KG1 (cell line): ENCODE measurements at regions not wholly inside any gene's neighbourhood (a gene's known extent, or its start where the extent isn't known, plus 50 kb on each side); places are given as distances from the start of the nearest gene placed in this dataset.
"Not testable (repeated sequence)": the region's sequence is repeated elsewhere in the genome, so short reads cannot be mapped to it uniquely, and the experiment has no call there.

Source experiments
- DNase-seq: peaks from one replicate; lab custom pipeline; 2025; lab: John Stamatoyannopoulos, UW

- DNase-seq = no peak
These were observed 237.7 kb upstream of the PRKCQ start for GRCh38 chr10:6817770-6818169.

- DNase-seq = no peak
These were observed 235.3 kb upstream of the PRKCQ start for GRCh38 chr10:6815346-6815745.

GRCh38 chr10:6813856-6814255 lies 233.8 kb upstream of the PRKCQ start:
- DNase-seq = no peak

GRCh38 chr10:6813306-6813705 lies 233.2 kb upstream of the PRKCQ start:
- DNase-seq = no peak

GRCh38 chr10:6811153-6811552 lies 231.1 kb upstream of the PRKCQ start:
- DNase-seq = no peak

GRCh38 chr10:6803427-6803783 lies 223.3 kb upstream of the PRKCQ start:
- no peak for DNase-seq

GRCh38 chr10:6802759-6803426 lies 222.8 kb upstream of the PRKCQ start:
- DNase-seq = no peak

- no peak for DNase-seq
These were observed 216.2 kb upstream of the PRKCQ start for GRCh38 chr10:6796231-6796630.

- no peak for DNase-seq
These were observed 215.5 kb upstream of the PRKCQ start for GRCh38 chr10:6795541-6795940.

GRCh38 chr10:6794841-6795240 lies 214.8 kb upstream of the PRKCQ start:
- not testable (repeated sequence) for DNase-seq

GRCh38 chr10:6794441-6794840 lies 214.4 kb upstream of the PRKCQ start:
- no peak for DNase-seq

- no peak for DNase-seq
These were observed 208.7 kb upstream of the PRKCQ start for GRCh38 chr10:6788731-6789130.

GRCh38 chr10:6788231-6788630 lies 208.2 kb upstream of the PRKCQ start:
- no peak for DNase-seq

- no peak for DNase-seq
These were observed 207.6 kb upstream of the PRKCQ start for GRCh38 chr10:6787718-6788117.

- DNase-seq = no peak
These were observed 207.0 kb upstream of the PRKCQ start for GRCh38 chr10:6787091-6787490.

GRCh38 chr10:6786579-6787031 lies 206.5 kb upstream of the PRKCQ start:
- no peak for DNase-seq

GRCh38 chr10:6784429-6784828 lies 204.4 kb upstream of the PRKCQ start:
- DNase-seq = not testable (repeated sequence)

- no peak for DNase-seq
These were observed 203.4 kb upstream of the PRKCQ start for GRCh38 chr10:6783471-6783870.

GRCh38 chr10:6782378-6782777 lies 202.3 kb upstream of the PRKCQ start:
- DNase-seq = no peak

GRCh38 chr10:6781133-6781770 lies 201.2 kb upstream of the PRKCQ start:
- DNase-seq = no peak

- DNase-seq = no peak
These were observed 200.1 kb upstream of the PRKCQ start for GRCh38 chr10:6780008-6780677.

- DNase-seq = no peak
These were observed 199.1 kb upstream of the PRKCQ start for GRCh38 chr10:6778992-6779701.

GRCh38 chr10:6776170-6776569 lies 196.1 kb upstream of the PRKCQ start:
- no peak for DNase-seq
